Fibroblast of skin of back (primary cell): ENCODE measurements at regions not wholly inside any gene's neighbourhood (a gene's known extent, or its start where the extent isn't known, plus 50 kb on each side); places are given as distances from the start of the nearest gene placed in this dataset.

Source experiments
- DNase-seq: peaks from one replicate; pipeline ENCODE4 v3.0.0-alpha.2; 2013

DNA sequence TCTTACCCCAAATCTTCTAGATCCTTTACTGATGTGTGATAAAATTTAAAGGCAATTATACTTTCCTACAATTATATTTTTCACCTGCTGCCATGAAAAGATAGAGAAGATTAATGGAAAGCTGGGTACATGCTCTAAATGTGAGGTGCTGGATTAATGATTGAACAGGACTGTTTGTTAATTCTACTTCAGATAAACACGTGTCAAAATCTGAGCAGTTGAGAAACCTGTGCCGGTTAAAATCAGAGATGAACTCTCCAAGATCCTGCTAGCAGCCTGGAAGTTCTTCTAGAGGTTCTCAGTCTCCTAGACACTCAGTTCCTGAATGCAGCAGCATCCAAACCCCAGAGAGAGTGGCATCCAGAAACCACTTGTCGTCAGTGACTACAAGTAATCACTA, 69.2 kb downstream of the INHBA start:
- DNase-seq: no peak

- DNase-seq: peak; percentile 16
These were observed 72.1 kb downstream of the INHBA start for GRCh38 chr7:41630741-41631140.

DNA sequence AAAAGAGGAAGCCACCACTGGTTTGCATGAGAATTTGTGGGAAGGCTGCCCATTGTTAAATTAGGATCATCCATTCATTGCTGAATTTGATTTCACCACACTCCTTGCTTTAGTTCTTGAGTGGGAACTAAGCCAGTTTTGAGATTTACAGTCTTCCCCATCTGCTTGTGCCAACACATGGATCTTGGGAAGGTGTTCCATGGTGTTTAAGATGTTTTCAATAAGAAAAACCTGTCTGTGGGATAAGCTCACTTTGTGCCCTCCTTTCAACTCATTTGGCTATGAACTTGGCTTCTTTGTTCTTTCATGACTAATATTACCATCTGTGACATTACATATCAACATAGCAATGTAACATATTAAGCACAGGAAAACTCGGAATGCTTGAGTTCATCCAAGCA, 73.2 kb downstream of the INHBA start:
- peak; percentile 58 for DNase-seq

DNA sequence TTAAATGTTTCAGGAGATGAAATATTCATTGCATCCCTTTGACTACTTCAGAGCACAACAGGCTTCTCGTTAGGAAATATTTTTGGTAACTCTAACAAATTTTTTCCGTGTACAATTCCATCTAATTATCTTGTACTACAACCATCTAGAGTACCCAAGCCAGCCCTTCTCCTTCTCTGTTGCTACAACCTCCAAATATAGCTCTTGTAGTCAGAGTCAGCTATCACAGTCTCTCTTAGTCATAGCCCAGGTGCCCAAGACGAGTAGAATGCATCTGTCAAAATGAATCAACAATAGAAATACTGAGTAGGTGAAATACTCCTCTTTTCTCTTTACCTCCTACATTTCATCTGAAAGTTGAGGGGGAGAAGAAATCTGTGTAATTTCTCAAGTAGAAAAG, 74.0 kb downstream of the INHBA start:
- peak; percentile 25 for DNase-seq

GRCh38 chr7:41627645-41628298, 75.1 kb downstream of the INHBA start:
- peak; percentile 7 for DNase-seq

GRCh38 chr7:41624818-41625217, 78.1 kb downstream of the INHBA start:
- peak; percentile 35 for DNase-seq

DNA sequence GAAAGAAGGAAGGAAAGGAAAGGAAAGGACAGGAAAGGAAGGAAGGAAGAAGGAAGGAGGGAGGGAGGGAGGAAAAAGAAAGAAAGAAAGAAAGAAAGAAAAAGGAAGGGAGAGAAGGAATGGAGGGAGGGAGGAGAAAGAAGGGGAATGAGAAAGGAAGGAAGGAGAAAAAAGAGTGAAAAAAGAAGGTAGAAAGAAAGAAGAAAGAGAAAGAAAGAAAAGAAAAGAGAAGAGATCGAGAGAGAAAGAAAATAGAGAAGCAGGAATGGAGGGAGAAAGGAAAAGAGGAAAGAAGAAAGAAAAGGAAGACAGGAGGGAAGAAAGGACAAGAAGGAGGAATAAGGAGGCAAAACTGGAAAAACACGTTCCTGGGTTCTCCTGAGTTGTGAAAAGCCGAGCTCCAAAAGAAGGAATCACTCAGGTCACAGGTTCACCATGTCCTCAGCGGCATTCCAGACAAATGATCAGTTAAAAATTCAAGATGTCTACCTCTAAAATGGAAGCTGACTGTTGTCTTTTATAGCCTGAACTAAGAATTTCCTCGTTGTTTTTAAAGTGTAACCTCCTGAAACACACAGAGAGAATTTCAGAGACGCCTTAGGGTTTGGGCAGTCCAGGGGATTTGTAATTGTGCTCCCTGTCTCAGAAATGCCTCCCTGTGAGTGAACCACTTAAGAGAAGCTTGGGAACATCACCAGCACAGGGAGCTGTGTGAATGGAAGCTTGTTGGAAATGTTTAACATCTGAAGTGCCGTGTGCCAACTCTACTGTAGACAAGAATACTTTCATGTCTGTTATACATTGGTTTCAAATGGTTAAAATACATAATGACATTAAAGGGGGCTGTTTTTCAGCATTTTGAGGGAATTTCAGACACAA, 80.7 kb downstream of the INHBA start:
- peak; percentile 8 for DNase-seq

- DNase-seq: no peak
These were observed 84.9 kb downstream of the INHBA start for GRCh38 chr7:41617987-41618386.

DNA sequence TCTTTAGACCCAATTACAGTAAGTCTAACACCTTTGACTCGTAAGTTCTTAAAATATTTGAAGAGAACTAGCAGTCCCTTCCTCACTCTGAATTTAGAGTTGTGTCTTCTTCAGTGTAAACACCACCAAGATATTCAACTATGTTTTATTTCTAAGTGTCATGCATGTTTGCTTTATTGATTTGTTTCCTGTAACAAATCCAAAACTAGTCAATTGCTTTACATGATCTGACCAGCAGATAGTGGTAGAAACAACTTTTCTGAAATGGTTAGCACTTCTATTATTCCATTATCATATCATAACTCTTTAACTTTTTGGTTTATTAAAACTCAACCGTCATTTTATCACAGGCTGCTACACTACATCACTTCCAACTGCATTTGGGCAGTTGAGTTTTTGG, 90.1 kb downstream of the INHBA start:
- DNase-seq: no peak

DNA sequence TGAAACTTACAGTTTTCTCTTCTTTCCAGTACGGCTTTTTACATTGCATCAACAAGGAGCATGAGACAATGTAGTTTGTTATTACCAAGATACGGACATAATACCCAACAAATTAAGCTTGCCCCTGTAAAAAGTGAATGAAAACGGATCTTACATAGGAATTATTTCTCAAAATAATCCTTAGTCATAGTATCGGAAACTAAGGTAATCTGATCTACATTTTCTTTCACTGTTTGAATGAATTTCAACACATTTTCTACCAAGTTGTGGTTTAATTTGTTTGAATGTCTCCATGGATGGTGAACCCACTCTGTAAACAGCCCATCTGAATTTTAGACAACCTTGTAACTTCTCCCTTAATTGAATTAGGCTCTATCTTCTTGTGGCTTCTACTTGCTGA, 90.5 kb downstream of the INHBA start:
- DNase-seq: no peak

DNA sequence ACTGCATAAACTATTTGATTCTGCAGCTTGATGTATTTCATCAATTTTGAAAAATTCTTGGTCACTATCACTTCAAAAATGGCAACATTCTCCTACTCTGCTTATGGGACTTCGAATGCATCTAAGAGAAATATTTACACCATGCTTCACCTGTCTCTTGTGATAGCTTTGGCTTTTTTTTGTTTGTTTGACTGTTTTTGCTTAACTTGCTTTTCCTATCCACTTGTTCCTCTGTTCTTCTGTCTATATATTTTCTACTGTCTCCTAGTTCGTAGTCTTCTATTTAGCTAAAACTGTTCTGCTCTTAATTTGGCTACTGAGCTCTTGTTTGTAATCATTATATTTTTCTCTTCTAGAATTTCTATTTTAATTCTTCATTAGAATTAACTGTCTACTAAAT, 94.4 kb downstream of the INHBA start:
- DNase-seq: no peak

DNA sequence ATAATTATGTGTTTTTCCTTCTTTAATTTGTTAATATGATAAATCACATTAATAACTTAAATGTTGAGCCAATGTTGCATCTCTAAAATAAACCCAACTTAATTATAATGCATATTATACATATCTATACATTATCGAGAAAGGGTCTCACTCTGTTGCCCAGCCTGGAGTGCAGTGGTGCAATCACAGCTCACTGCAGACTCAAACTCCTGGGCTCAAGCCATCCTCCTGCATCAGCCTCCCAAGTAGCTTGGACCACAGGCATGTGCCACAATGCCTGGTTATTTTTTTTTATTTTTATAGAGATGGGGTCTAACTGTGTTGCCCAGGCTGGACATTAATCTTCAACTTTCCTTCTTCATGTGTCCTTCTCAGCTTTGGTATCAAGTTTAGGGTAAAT, 98.9 kb downstream of the INHBA start:
- DNase-seq: no peak

- no peak for DNase-seq
These were observed 103.1 kb downstream of the INHBA start for GRCh38 chr7:41599760-41600159.

GRCh38 chr7:41592794-41593193, 110.1 kb downstream of the INHBA start:
- DNase-seq: no peak

DNA sequence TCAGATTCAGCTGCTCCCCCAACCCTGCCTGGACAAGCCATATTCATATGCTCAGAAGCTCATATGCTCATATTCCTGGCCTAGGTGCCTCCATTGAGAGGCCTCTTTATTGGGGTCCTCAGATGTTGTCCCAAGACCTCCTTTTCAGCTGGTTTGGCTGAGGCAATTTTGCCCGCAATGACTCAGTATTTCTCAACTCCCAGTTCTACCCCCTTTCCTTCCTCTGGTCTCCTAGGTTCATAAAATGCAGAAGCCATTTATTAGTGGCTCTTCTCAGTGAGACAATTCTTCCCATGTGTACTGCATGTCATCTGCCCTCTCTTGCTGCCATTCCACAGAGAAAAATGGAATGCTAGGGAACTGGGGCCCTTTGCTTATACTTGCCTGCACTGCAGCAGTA, 110.7 kb downstream of the INHBA start:
- peak; percentile 21 for DNase-seq

DNA sequence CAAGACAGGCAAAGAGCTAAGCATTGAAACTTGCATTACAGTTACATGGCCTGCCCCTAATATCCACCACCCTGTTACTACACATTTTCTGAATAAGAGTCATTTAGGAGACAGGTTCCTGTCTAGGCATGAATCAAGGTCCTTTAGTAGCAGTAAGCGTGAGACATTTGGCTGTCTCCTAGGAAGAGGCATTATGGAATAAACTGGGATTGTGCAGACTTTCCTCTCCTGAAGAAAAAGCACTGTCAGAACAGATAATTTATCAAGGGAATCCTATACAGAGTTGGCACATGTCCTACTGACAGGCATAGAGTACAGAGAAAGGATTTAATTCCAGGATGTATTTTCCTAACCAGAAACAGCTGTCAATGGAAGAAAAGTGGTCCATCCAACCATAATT, 111.9 kb downstream of the INHBA start:
- DNase-seq: no peak

DNA sequence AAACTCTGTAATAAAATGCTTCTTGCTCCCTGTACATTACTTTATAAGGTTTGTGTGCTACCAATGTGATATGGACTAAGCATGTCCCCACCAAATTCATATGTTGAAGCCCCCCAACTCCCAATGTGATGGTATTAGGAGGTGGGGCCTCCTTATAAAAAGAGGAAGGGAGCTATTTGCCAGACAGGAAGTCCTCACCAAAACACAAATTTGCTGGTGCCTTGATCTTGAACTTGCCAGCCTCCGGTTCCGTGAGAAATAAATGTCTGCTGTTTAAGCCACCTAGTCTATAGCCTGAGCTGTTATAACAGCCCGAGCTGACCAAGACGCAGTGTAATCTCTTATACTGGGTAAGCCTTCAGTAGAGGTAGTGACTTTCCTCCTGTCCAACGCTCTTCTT, 114.5 kb downstream of the INHBA start:
- DNase-seq: no peak

- DNase-seq: no peak
These were observed 115.8 kb downstream of the INHBA start for GRCh38 chr7:41586931-41587640.

DNA sequence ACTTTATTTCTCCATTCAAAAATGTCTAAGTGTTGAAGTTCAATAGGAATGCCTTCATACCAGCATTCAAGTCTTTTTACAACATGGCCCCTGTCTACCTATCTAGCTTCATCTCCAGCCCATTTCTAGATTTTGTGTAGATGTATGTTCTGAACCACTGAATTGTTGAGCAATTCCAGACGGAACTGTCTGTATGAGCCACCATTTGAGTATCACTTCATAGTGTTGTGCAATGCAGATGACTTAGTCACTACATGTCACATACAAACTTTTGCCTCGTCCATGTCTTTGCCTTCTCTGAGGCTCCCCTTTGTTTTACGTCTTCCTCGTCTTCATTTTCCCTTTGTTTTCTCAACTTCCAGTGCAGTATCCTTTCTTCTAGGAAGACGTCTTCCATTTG, 118.1 kb downstream of the INHBA start:
- DNase-seq: peak; percentile 26

- DNase-seq: peak; percentile 80
These were observed 120.8 kb downstream of the INHBA start for GRCh38 chr7:41582116-41582515.

DNA sequence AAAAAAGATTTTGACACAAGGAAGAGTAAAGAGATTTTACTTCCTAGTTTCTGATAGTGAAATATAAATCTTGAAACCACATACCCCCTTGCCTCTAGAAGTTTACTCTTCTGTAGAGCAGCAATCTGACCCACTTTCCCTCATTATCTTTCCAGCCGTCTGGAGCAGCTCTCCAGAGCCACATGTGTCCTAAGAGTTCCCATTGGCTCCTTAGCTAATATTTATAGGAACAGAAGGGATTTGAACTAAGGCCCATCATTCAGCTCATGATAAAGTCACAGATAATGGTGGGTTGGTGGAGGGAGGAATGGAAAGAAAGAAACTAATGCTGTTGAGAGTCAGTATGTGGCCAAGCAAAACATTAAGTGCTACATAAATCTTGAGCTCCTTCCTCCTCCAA, 121.8 kb downstream of the INHBA start:
- no peak for DNase-seq

DNA sequence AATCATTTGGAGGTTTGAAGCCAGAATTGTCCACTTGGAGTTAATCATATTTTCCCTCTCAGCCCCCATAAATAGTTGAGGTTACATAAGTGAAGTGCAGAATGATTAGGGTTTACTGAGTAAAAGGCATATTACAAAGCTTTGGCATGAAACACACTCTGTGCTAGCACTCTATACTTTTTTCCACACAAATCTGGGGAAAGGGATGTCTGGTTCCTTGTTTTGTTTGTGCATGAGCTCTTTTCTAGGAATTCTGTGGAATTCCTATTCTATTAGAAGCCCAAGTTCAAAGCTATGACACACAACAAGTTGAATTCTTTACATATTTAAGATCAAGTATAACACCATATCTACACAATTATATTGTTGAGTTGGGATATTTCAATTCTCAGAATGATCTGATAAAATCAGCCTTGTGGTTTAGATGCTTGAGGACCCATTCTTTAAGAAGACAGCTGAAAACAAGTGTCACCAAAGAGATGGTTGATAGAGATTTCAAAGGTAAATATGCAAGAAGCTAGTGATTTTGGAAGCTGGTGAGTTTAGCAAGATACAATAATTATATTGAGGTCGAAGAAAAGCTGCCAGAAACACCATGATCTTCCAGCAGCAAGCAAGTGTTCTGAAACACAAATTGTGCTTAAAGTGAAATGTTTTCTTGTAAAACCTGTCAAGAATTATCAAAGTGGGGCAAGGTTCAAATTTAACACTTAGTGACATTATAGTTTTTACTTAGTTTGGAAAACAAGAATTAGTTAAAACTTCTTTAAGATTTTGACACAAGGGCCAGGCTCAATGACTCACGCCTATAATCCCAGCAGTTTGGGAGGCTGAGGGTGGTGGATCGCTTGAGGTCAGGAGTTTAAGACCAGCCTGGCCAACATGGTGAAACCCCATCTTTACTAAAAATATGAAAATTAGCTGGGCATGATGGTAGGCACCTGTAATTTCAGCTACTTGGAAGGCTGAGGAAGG, 122.6 kb downstream of the INHBA start:
- peak; percentile 100 for DNase-seq
